B cell (primary cell): ENCODE measurements at regions not wholly inside any gene's neighbourhood (a gene's known extent, or its start where the extent isn't known, plus 50 kb on each side); places are given as distances from the start of the nearest gene placed in this dataset.
"Not testable (repeated sequence)": the region's sequence is repeated elsewhere in the genome, so short reads cannot be mapped to it uniquely, and the experiment has no call there.

ENCODE experiments used
- ATAC-seq: fragments of 200-7000 bp; cut with Tn5 transposase; one replicate; pipeline ENCODE4 v1.10.0; 2021; ENCODE audit warnings: low read depth, mild to moderate bottlenecking, moderate number of reproducible peaks, moderate library complexity
- CTCF ChIA-PET: fragments of 350-600 bp; sonication (Branson Sonifier 250); formaldehyde crosslinking; loops from one replicate; lab custom pipeline; 2021; ENCODE audit warnings: antibody characterized with exemption, inconsistent platforms; lab: Charles Lee
- POLR2A ChIA-PET: fragments of 350-600 bp; sonication (Branson Sonifier 250); formaldehyde crosslinking; loops from one replicate; lab custom pipeline; 2021; ENCODE audit warnings: antibody characterized with exemption; lab: Charles Lee
- DNase-seq: peaks from one replicate; pipeline ENCODE4 v3.0.0; 2013
- H2AFZ ChIP-seq: 2 replicates; pipeline ENCODE4 v1.6.1; 2012; ENCODE audit warnings: mild to moderate bottlenecking, low read depth, low read length; ENCODE audit not compliant: insufficient read depth, poor library complexity, severe bottlenecking
- H3K27ac ChIP-seq, 2 donors: 1 replicate in 1 of 2; 2 replicates in 1 of 2; pipeline ENCODE4 v1.5.1; 2012 to 2013; ENCODE audit warnings: low read length in 2 of 2, mild to moderate bottlenecking in 2 of 2, moderate library complexity in 1 of 2
- H3K27me3 ChIP-seq, 4 experiments: fragments of 200-600 bp in 1 of 4; sonication (generic) in 1 of 4; replicated peaks in 1 of 4; 1 replicate in 2 of 4; 2 replicates in 2 of 4; pipeline versions ENCODE4 v1.6.1 to v1.7.0; 2013 to 2016; ENCODE audit warnings: low read length in 3 of 4, mild to moderate bottlenecking in 2 of 4, mixed read lengths in 1 of 4, moderate library complexity in 1 of 4; ENCODE audit not compliant: insufficient read depth in 4 of 4, control insufficient read depth in 3 of 4; ENCODE audit errors: control extremely low read depth in 1 of 4
- H3K36me3 ChIP-seq, 2 experiments: replicated peaks in 1 of 2; 1 replicate in 1 of 2; 2 replicates in 1 of 2; pipeline versions ENCODE4 v1.6.1 to v1.7.1; 2013; ENCODE audit warnings: low read length in 1 of 2; ENCODE audit not compliant: insufficient read depth in 2 of 2, control insufficient read depth in 1 of 2; ENCODE audit errors: control extremely low read depth in 1 of 2, extremely low read depth in 1 of 2
- H3K4me1 ChIP-seq, 2 donors: fragments of 200-600 bp in 1 of 2; sonication (generic) in 1 of 2; 1 replicate in 1 of 2; 2 replicates in 1 of 2; pipeline versions ENCODE4 v1.5.1 to v1.6.1; 2013 to 2017; ENCODE audit warnings: low read length in 2 of 2; ENCODE audit not compliant: control insufficient read depth in 2 of 2, insufficient read depth in 2 of 2
- H3K4me2 ChIP-seq: replicated peaks from 2 replicates; pipeline ENCODE3; 2012; ENCODE audit warnings: mild to moderate bottlenecking, low read depth, low read length; ENCODE audit not compliant: poor library complexity, severe bottlenecking
- H3K4me3 ChIP-seq, 5 experiments: fragments of 200-600 bp in 1 of 5; sonication (generic) in 1 of 5; 1 replicate in 3 of 5; 2 replicates in 2 of 5; pipeline versions ENCODE4 v1.5.1 to v1.7.0; 2011 to 2016; ENCODE audit warnings: low read length in 4 of 5, mild to moderate bottlenecking in 4 of 5, low read depth in 2 of 5, control low read depth in 1 of 5, moderate library complexity in 1 of 5; ENCODE audit not compliant: insufficient read depth in 1 of 5; ENCODE audit errors: control extremely low read depth in 1 of 5, extremely low read depth in 1 of 5
- H3K79me2 ChIP-seq: fragments of 200-600 bp; sonication (generic); one replicate; pipeline ENCODE4 v1.6.0; 2016; ENCODE audit warnings: low read length; ENCODE audit not compliant: control insufficient read depth, insufficient read depth
- H3K9ac ChIP-seq: fragments of 200-600 bp; sonication (generic); 2 replicates; pipeline ENCODE4 v1.6.1; 2017; ENCODE audit warnings: mild to moderate bottlenecking, low read length, moderate library complexity
- H3K9me3 ChIP-seq, 3 donors: one replicate each; pipeline versions ENCODE4 v1.6.1 to v1.7.1; 2013; ENCODE audit warnings: low read length in 2 of 3; ENCODE audit not compliant: control insufficient read depth in 2 of 3, insufficient read depth in 1 of 3; ENCODE audit errors: control extremely low read depth in 1 of 3
- H4K20me1 ChIP-seq: 2 replicates; pipeline ENCODE4 v1.6.0; 2012; ENCODE audit warnings: mild to moderate bottlenecking, low read length; ENCODE audit not compliant: insufficient read depth, control insufficient read depth, poor library complexity, severe bottlenecking
- H3K27ac Mint-ChIP-seq: one replicate; pipeline ENCODE4 v1.8.0; 2021; ENCODE audit warnings: mixed read lengths
- H3K27me3 Mint-ChIP-seq: one replicate; pipeline ENCODE4 v1.8.0; 2021; ENCODE audit warnings: mixed read lengths
- H3K4me1 Mint-ChIP-seq: one replicate; pipeline ENCODE4 v1.8.0; 2021; ENCODE audit warnings: mixed read lengths
- H3K4me3 Mint-ChIP-seq: one replicate; pipeline ENCODE4 v1.8.0; 2021; ENCODE audit warnings: mixed read lengths
- H3K9me3 Mint-ChIP-seq: one replicate; pipeline ENCODE4 v1.8.0; 2022; ENCODE audit warnings: mixed read lengths; ENCODE audit not compliant: insufficient read depth
- EZH2 ChIP-seq: IDR thresholded peaks from 2 replicates; pipeline ENCODE4 v1.6.1; 2012; ENCODE audit warnings: borderline replicate concordance, low read depth, mild to moderate bottlenecking, moderate library complexity, low read length; ENCODE audit not compliant: insufficient read depth, poor library complexity, severe bottlenecking
- WGBS: methylation state at CpG from one replicate; pipeline ENCODE4 v1.1.5; 2013; ENCODE audit warnings: missing lambda C conversion rate; ENCODE audit not compliant: insufficient coverage; 5-methylcytosine and 5-hydroxymethylcytosine counted together
- intact Hi-C: fragments of 100-400 bp; cut with micrococcal nuclease; formaldehyde crosslinking; loops from one replicate; pipeline ENCODE4 v1.10.0; 2022
- TF ChIP-seq, protein P1 (sequence below): fragments of 200-600 bp; IDR thresholded peaks from one replicate; pipeline ENCODE4 v1.8.0; 2022; ENCODE audit warnings: antibody characterized with exemption, mild to moderate bottlenecking

DNA sequence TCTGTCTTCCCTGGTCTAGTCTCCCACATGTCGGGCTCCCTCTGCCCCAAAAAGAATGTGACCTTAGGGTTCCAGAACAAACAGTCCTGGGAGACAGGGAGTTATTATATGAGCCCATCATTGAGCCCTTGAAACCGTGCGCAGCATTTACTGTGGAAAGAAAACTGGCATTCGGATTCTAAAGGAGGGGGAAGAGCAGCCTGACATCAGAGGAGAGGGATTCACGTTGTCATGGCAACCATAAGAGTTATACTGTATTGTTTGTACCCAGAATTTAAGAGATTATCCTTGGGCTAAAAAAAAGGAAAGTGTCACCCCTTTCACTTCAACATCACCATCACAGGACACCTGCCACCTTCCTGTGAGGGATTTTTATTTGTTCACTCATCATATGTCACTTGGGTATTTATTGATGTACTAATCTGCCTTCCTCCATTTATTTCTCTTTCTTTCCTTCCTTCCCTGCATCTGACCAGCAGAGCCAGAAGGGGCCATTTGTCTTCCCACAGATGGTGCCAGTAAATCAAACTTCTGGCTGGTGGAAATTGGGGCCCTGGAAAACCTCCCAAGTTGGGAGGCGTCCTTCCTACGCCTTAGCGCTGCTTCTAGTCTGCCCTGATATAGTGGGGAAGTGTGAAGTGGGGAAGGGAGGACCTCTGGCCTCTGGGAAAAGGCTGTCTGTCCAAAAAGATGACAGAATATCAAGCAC, 64.9 kb upstream of the FRMPD3 start:
- intact Hi-C loops: no loop called here
- 75% methylated on average over 2 of the region's 8 CpGs for WGBS
- no peak for TF ChIP-seq EZH2
- TF ChIP-seq, protein P1, sequence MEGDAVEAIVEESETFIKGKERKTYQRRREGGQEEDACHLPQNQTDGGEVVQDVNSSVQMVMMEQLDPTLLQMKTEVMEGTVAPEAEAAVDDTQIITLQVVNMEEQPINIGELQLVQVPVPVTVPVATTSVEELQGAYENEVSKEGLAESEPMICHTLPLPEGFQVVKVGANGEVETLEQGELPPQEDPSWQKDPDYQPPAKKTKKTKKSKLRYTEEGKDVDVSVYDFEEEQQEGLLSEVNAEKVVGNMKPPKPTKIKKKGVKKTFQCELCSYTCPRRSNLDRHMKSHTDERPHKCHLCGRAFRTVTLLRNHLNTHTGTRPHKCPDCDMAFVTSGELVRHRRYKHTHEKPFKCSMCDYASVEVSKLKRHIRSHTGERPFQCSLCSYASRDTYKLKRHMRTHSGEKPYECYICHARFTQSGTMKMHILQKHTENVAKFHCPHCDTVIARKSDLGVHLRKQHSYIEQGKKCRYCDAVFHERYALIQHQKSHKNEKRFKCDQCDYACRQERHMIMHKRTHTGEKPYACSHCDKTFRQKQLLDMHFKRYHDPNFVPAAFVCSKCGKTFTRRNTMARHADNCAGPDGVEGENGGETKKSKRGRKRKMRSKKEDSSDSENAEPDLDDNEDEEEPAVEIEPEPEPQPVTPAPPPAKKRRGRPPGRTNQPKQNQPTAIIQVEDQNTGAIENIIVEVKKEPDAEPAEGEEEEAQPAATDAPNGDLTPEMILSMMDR: no peak
- ATAC-seq (no peak), DNase-seq (no peak)
- no peak overlapping the region for H3K27ac ChIP-seq
- H2AFZ ChIP-seq: no peak overlapping the region
- H3K9me3 ChIP-seq: no peaks in the 10 kb centered on the region
- H3K36me3 ChIP-seq: no peaks in the 10 kb centered on the region
- no peaks in the 10 kb centered on the region for H3K4me1 Mint-ChIP-seq
- no peak overlapping the region for H3K9ac ChIP-seq
- no peak overlapping the region for H3K4me2 ChIP-seq
- no peaks in the 10 kb centered on the region for H3K27me3 ChIP-seq
- no peak overlapping the region for H3K27ac Mint-ChIP-seq
- H3K4me3 ChIP-seq: no peak overlapping the region
- no peaks in the 10 kb centered on the region for H3K9me3 Mint-ChIP-seq
- POLR2A ChIA-PET: no interaction called here
- no peaks in the 10 kb centered on the region for H3K79me2 ChIP-seq
- H3K27me3 Mint-ChIP-seq: peaks cover 32% of the 10 kb centered on the region
- no peaks in the 10 kb centered on the region for H3K4me1 ChIP-seq
- no peak overlapping the region for H3K4me3 Mint-ChIP-seq
- CTCF ChIA-PET: interaction anchor here (0.5 kb wide), 1 partner anchor 636 kb away, joined by 3 read pairs; no protein-coding TSS in a partner anchor
- H4K20me1 ChIP-seq: no peaks in the 10 kb centered on the region

DNA sequence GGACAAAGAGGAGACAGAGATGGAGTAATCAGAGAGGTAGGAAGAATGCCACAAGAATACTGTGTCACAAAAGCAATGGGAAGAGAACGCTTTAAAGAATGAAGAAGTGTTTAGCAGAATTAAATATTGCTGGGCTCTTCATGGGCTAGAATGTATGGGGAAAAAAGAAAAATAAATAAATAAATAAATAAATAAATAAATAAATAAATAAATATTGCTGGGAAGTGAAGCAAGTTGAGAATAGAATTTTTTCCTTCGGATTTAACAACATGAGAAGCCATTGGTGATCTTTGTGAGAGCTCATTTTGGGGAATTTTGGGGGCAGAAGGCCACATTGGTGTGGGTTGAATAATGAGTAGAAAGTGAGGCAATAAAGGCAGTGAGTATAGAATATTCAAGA, 59.7 kb upstream of the FRMPD3 start:
- ATAC-seq (no peak), DNase-seq (no peak)
- no peaks in the 10 kb centered on the region for H3K36me3 ChIP-seq
- no peaks in the 10 kb centered on the region for H3K27me3 ChIP-seq
- no peak overlapping the region for H3K27ac ChIP-seq
- H3K9me3 ChIP-seq: no peaks in the 10 kb centered on the region
- H3K79me2 ChIP-seq: no peaks in the 10 kb centered on the region
- H3K4me1 ChIP-seq: no peaks in the 10 kb centered on the region
- no peak overlapping the region for H3K27ac Mint-ChIP-seq
- no peak for TF ChIP-seq EZH2
- CTCF ChIA-PET: no interaction called here
- H3K9me3 Mint-ChIP-seq: no peaks in the 10 kb centered on the region
- intact Hi-C loops: no loop called here
- no peak overlapping the region for H3K4me3 ChIP-seq
- no peak overlapping the region for H3K9ac ChIP-seq
- H3K4me1 Mint-ChIP-seq: no peaks in the 10 kb centered on the region
- POLR2A ChIA-PET: no interaction called here
- H2AFZ ChIP-seq: no peak overlapping the region
- WGBS: no CpG with 5 or more reads among the region's 2 CpGs
- no peak overlapping the region for H3K4me3 Mint-ChIP-seq
- no peaks in the 10 kb centered on the region for H4K20me1 ChIP-seq
- no peak overlapping the region for H3K4me2 ChIP-seq
- peaks cover 12% of the 10 kb centered on the region for H3K27me3 Mint-ChIP-seq

DNA sequence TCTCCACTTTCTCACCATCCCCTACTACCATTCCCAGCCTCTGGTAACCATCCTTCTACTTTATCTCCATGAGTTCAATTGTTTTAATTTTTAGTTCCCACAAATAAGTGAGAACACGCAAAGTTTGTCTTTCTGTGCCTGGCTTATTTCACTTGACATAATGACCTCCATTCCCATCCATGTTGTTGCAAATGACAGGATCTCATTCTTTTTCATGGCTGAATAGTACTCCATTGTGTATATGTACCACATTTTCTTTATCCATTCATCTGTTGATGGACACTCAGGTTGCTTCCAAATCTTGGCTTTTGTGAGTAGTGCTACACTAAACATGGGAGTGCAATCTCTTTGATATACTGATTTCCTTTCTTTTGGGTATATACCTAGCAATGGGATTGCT, 55.8 kb upstream of the FRMPD3 start:
- WGBS: no CpG with 5 or more reads among the region's 1 CpG
- ATAC-seq: not testable (repeated sequence)

More for the DNA sequence above, 55.8 kb upstream of the FRMPD3 start:
- H3K27ac Mint-ChIP-seq, DNase-seq, POLR2A ChIA-PET, H3K4me1 ChIP-seq, H3K36me3 ChIP-seq, H3K4me1 Mint-ChIP-seq, H3K9me3 Mint-ChIP-seq, H4K20me1 ChIP-seq, H3K4me3 Mint-ChIP-seq, H2AFZ ChIP-seq, CTCF ChIA-PET, H3K4me2 ChIP-seq, H3K79me2 ChIP-seq, H3K9ac ChIP-seq, H3K9me3 ChIP-seq, H3K27me3 ChIP-seq, H3K27ac ChIP-seq, H3K4me3 ChIP-seq, intact Hi-C loops: not testable (repeated sequence)
- peaks cover 12% of the 10 kb centered on the region for H3K27me3 Mint-ChIP-seq
